ENCODE measurements at regions not wholly inside any gene's neighbourhood (a gene's known extent, or its start where the extent isn't known, plus 50 kb on each side); places are given as distances from the start of the nearest gene placed in this dataset.

DNA sequence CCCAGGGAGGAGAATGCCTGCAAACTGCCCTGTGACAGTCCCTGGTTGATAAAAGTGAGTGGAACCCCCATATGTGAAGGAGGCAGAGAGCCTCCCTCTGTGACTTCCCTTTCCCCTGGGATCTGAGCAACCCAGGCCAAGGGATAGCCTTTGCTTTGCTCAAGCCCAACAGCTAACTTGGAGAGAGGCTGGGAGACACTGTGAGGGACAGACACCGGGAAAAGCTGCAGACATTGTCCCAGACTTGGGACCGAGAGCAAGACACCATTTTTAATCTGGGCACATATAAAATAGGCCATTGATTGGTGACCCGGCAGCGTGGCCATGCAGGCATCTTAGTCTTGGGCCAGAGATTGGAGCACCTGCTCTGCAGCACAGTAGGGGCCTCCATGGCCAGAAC, 96.1 kb upstream of the SALL3 start (continued):
- TF ChIP-seq, protein P1, sequence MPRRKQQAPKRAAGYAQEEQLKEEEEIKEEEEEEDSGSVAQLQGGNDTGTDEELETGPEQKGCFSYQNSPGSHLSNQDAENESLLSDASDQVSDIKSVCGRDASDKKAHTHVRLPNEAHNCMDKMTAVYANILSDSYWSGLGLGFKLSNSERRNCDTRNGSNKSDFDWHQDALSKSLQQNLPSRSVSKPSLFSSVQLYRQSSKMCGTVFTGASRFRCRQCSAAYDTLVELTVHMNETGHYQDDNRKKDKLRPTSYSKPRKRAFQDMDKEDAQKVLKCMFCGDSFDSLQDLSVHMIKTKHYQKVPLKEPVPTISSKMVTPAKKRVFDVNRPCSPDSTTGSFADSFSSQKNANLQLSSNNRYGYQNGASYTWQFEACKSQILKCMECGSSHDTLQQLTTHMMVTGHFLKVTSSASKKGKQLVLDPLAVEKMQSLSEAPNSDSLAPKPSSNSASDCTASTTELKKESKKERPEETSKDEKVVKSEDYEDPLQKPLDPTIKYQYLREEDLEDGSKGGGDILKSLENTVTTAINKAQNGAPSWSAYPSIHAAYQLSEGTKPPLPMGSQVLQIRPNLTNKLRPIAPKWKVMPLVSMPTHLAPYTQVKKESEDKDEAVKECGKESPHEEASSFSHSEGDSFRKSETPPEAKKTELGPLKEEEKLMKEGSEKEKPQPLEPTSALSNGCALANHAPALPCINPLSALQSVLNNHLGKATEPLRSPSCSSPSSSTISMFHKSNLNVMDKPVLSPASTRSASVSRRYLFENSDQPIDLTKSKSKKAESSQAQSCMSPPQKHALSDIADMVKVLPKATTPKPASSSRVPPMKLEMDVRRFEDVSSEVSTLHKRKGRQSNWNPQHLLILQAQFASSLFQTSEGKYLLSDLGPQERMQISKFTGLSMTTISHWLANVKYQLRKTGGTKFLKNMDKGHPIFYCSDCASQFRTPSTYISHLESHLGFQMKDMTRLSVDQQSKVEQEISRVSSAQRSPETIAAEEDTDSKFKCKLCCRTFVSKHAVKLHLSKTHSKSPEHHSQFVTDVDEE (CRISPR knock-in tag; IDR thresholded peaks at IDR 0.05): no peak
- no peak for TF ChIP-seq ZC3H10 (CRISPR knock-in tag; IDR thresholded peaks at IDR 0.05)
- TF ChIP-seq, protein P2, sequence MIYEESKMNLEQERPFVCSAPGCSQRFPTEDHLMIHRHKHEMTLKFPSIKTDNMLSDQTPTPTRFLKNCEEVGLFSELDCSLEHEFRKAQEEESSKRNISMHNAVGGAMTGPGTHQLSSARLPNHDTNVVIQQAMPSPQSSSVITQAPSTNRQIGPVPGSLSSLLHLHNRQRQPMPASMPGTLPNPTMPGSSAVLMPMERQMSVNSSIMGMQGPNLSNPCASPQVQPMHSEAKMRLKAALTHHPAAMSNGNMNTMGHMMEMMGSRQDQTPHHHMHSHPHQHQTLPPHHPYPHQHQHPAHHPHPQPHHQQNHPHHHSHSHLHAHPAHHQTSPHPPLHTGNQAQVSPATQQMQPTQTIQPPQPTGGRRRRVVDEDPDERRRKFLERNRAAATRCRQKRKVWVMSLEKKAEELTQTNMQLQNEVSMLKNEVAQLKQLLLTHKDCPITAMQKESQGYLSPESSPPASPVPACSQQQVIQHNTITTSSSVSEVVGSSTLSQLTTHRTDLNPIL (CRISPR knock-in tag; IDR thresholded peaks at IDR 0.05; ENCODE audit: low read depth): no peak
- no peak for TF ChIP-seq ZFP3 (CRISPR knock-in tag; IDR thresholded peaks at IDR 0.05)

DNA sequence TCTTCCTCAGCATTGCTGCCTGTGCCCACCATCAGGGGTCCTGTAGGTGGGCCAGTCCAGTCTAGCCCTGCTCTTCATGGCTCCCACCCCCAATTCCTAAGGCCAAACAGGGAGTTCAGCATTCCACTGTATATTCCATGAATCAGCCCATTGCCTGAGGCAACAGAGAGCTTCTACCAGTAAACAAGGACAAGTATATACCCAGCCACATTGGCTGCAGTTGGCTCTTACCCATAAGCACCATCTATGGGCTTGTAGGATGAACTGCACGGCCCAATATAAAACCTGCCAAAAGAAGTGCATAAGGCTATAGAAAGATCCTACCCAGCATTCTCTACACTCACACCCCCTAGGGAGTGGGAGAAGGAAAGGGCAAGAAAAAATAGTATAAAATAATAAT, 95.1 kb upstream of the SALL3 start:
- TF ChIP-seq, protein P3, sequence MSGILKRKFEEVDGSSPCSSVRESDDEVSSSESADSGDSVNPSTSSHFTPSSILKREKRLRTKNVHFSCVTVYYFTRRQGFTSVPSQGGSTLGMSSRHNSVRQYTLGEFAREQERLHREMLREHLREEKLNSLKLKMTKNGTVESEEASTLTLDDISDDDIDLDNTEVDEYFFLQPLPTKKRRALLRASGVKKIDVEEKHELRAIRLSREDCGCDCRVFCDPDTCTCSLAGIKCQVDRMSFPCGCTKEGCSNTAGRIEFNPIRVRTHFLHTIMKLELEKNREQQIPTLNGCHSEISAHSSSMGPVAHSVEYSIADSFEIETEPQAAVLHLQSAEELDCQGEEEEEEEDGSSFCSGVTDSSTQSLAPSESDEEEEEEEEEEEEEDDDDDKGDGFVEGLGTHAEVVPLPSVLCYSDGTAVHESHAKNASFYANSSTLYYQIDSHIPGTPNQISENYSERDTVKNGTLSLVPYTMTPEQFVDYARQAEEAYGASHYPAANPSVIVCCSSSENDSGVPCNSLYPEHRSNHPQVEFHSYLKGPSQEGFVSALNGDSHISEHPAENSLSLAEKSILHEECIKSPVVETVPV (CRISPR knock-in tag; IDR thresholded peaks at IDR 0.05): no peak
- TF ChIP-seq, protein P1 (CRISPR knock-in tag; IDR thresholded peaks at IDR 0.05): no peak
- TF ChIP-seq ZFP3 (CRISPR knock-in tag; IDR thresholded peaks at IDR 0.05) (no peak), ZC3H10 (CRISPR knock-in tag; IDR thresholded peaks at IDR 0.05) (no peak), RARB (CRISPR knock-in tag; IDR thresholded peaks at IDR 0.05) (no peak), TOX (CRISPR knock-in tag; IDR thresholded peaks at IDR 0.05; ENCODE audit: borderline replicate concordance) (no peak), BACH2 (CRISPR knock-in tag; IDR thresholded peaks at IDR 0.05; ENCODE audit: borderline replicate concordance) (no peak), GLIS3 (CRISPR knock-in tag; IDR thresholded peaks at IDR 0.05) (no peak), ESRRG (CRISPR knock-in tag; IDR thresholded peaks at IDR 0.05) (no peak), PPARA (CRISPR knock-in tag; IDR thresholded peaks at IDR 0.05; ENCODE audit: borderline replicate concordance) (no peak), OSR1 (CRISPR knock-in tag; IDR thresholded peaks at IDR 0.05) (no peak)
- no peak for ATAC-seq

DNA sequence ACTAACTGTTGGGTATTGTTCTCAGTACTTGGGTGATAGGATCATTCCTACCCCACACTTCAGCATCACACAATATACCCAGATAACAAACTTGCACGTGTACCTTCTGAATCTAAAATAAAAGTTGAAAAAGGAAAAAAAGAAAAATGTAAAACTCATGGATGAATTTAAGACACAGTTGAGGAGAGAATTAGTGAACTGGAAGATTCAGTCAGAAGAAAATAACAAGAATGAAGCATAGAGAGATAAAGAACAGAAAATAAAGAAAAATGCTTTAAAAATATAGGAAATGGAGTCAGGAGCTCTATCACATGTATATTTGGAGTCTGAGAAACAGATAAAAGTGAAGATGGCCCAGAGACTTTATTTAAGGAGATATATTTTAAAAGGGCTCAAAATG, 90.4 kb upstream of the SALL3 start:
- TF ChIP-seq ZFP30 (CRISPR knock-in tag; IDR thresholded peaks at IDR 0.05) (peak; percentile 89), ZNF565 (CRISPR knock-in tag; conservative IDR thresholded peaks at IDR 0.05; ENCODE audit: low read depth) (no peak)

DNA sequence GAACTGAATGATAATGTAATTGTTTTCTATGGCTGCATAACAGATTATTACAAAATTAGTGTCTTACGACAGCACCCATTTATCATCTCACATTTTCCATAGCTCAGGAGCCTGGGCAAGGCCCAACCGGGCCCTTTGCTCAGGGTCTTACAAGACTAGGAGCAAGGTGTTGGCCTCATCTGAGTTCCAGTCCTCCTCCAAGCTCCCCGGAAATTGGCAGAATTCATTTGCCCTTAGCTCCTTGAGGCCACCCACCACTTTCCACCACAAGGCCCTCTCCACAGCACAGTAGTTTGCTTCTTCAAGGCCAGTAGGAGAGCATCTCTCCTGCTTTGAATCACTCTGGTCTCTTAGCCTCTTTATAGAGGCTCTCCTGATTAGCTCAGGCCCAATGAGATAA, 89.2 kb upstream of the SALL3 start:
- TF ChIP-seq ZFP30 (CRISPR knock-in tag; IDR thresholded peaks at IDR 0.05) (no peak), GLIS3 (CRISPR knock-in tag; IDR thresholded peaks at IDR 0.05) (no peak), OSR1 (CRISPR knock-in tag; IDR thresholded peaks at IDR 0.05) (no peak), BACH2 (CRISPR knock-in tag; IDR thresholded peaks at IDR 0.05; ENCODE audit: borderline replicate concordance) (no peak), ZNF8 (CRISPR knock-in tag; IDR thresholded peaks at IDR 0.05) (no peak)
- no peak for ATAC-seq

More for the DNA sequence above, 90.4 kb upstream of the SALL3 start:
- ATAC-seq: no peak

DNA sequence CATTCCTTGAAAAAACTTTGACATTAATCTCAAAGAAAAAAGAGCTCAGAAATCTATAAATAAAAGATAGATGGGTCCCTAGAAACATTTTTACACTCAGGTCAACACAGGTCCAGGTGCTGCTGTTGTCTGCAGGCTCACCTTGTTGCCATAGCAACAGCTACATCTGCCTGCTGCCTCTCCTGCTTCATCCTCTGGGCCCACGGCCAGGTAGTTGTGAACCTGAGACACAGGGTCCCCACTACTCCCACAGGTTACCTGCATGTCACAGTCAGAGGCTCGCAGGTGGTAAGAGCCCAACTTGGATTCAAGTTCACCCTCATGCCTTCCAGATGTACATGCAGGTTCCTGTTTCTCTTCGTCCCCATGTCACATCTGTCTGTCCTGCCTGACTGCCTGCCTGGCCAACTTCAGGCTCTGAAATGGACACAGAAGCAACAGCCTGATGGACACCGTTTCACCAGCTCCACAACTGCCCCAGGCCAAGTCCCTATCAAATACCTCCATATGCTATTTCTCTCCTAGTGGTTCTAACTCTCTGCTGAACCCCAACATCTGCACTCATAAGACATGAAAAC, 88.3 kb upstream of the SALL3 start:
- no peak for ATAC-seq
- TF ChIP-seq ZFP30 (CRISPR knock-in tag; IDR thresholded peaks at IDR 0.05): no peak

DNA sequence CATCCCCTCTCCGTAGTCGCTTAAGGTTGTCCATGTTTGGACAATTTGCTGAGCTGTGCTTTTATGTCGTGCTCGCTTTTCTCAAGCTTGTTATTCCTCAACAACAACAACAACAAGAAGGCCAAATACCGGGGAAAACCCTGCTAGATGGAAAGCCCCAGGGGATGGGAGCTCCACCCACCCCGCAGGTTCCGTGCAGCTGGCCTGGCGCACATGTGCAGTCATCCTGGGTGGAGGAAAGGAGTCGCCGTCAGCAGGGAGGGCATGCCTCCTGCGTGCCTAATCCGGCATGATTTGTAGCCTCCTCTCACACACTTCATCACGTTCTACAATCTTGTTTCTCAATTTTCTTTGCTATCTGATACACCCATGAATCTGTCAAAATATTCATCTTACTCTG, 87.4 kb upstream of the SALL3 start:
- ATAC-seq: no peak
- TF ChIP-seq ESRRG (CRISPR knock-in tag; IDR thresholded peaks at IDR 0.05) (no peak), ARNTL (CRISPR knock-in tag; IDR thresholded peaks at IDR 0.05; ENCODE audit: borderline replicate concordance, low read depth) (no peak), ZFP30 (CRISPR knock-in tag; IDR thresholded peaks at IDR 0.05) (no peak), ZNF565 (CRISPR knock-in tag; conservative IDR thresholded peaks at IDR 0.05; ENCODE audit: low read depth) (no peak), ZNF8 (CRISPR knock-in tag; IDR thresholded peaks at IDR 0.05) (no peak), ZC3H10 (CRISPR knock-in tag; IDR thresholded peaks at IDR 0.05) (no peak), BACH2 (CRISPR knock-in tag; IDR thresholded peaks at IDR 0.05; ENCODE audit: borderline replicate concordance) (no peak), CSDC2 (CRISPR knock-in tag; IDR thresholded peaks at IDR 0.05) (no peak)
